H9 (cell line): ENCODE measurements at regions not wholly inside any gene's neighbourhood (a gene's known extent, or its start where the extent isn't known, plus 50 kb on each side); places are given as distances from the start of the nearest gene placed in this dataset.

Experiments used
- DNase-seq: peaks from one replicate; pipeline ENCODE4 v3.0.0-alpha.2; 2017
- H2AFZ ChIP-seq: one replicate; pipeline ENCODE4 v1.6.1; 2013; ENCODE audit warnings: mild to moderate bottlenecking, low read length, control low read depth, moderate library complexity
- H2AK5ac ChIP-seq: 2 replicates; pipeline ENCODE4 v1.6.1; 2013; ENCODE audit warnings: low read length, control low read depth, mixed read lengths; ENCODE audit not compliant: insufficient read length
- H2BK120ac ChIP-seq: one replicate; pipeline ENCODE4 v1.6.1; 2013; ENCODE audit warnings: low read depth, mild to moderate bottlenecking, low read length, control low read depth, inconsistent platforms; ENCODE audit not compliant: poor library complexity, severe bottlenecking
- H2BK12ac ChIP-seq: 2 replicates; pipeline ENCODE4 v1.6.1; 2013; ENCODE audit warnings: low read length, control low read depth, mixed read lengths, low read depth; ENCODE audit not compliant: insufficient read length
- H2BK15ac ChIP-seq: 2 replicates; pipeline ENCODE4 v1.6.1; 2013; ENCODE audit warnings: low read depth, low read length, control low read depth
- H2BK20ac ChIP-seq: one replicate; pipeline ENCODE4 v1.6.1; 2013; ENCODE audit warnings: low read depth, mild to moderate bottlenecking, low read length, control low read depth, inconsistent platforms; ENCODE audit not compliant: poor library complexity, severe bottlenecking
- H2BK5ac ChIP-seq: 2 replicates; pipeline ENCODE4 v1.6.1; 2013; ENCODE audit warnings: low read length, control low read depth, mixed read lengths; ENCODE audit not compliant: insufficient read length
- H3K14ac ChIP-seq: 2 replicates; pipeline ENCODE4 v1.6.1; 2013; ENCODE audit warnings: low read length, control low read depth; ENCODE audit not compliant: insufficient read depth
- H3K18ac ChIP-seq: 2 replicates; pipeline ENCODE4 v1.6.1; 2013; ENCODE audit warnings: low read depth, mild to moderate bottlenecking, mixed read lengths, low read length, control low read depth; ENCODE audit not compliant: insufficient read length
- H3K23ac ChIP-seq: 2 replicates; pipeline ENCODE4 v1.6.1; 2013; ENCODE audit warnings: low read length, control low read depth, mixed read lengths, low read depth; ENCODE audit not compliant: insufficient read length
- H3K23me2 ChIP-seq: 2 replicates; pipeline ENCODE4 v1.6.1; 2013; ENCODE audit warnings: low read depth, mild to moderate bottlenecking, mixed read lengths, low read length, control low read depth; ENCODE audit not compliant: insufficient read length, poor library complexity, severe bottlenecking
- H3K27ac ChIP-seq: 2 replicates; pipeline ENCODE4 v1.5.1; 2013; ENCODE audit warnings: low read length, control low read depth, mixed read lengths, low read depth; ENCODE audit not compliant: insufficient read length
- H3K27me3 ChIP-seq: 2 replicates; pipeline ENCODE4 v1.6.1; 2013; ENCODE audit warnings: low read length, control low read depth, inconsistent platforms; ENCODE audit not compliant: insufficient read depth
- H3K4ac ChIP-seq: 2 replicates; pipeline ENCODE4 v1.6.1; 2013; ENCODE audit warnings: low read depth, mild to moderate bottlenecking, control low read depth, inconsistent platforms, low read length, moderate library complexity
- H3K4me1 ChIP-seq: 2 replicates; pipeline ENCODE4 v1.6.1; 2013; ENCODE audit warnings: low read length, control low read depth, inconsistent platforms; ENCODE audit not compliant: insufficient read depth
- H3K4me2 ChIP-seq: 2 replicates; pipeline ENCODE4 v1.6.1; 2013; ENCODE audit warnings: low read length, control low read depth, mixed read lengths; ENCODE audit not compliant: insufficient read length, insufficient read depth
- H3K56ac ChIP-seq: 2 replicates; pipeline ENCODE4 v1.6.1; 2013; ENCODE audit warnings: low read depth, mild to moderate bottlenecking, mixed read lengths, low read length, control low read depth; ENCODE audit not compliant: insufficient read length
- H3K79me1 ChIP-seq: 2 replicates; pipeline ENCODE4 v1.6.1; 2013; ENCODE audit warnings: low read depth, mild to moderate bottlenecking, moderate library complexity, low read length, control low read depth, inconsistent platforms; ENCODE audit not compliant: insufficient read depth, poor library complexity, severe bottlenecking
- H3K79me2 ChIP-seq: 2 replicates; pipeline ENCODE4 v1.6.1; 2013; ENCODE audit warnings: low read length, control low read depth, inconsistent platforms; ENCODE audit not compliant: insufficient read depth
- H3K9ac ChIP-seq: 2 replicates; pipeline ENCODE4 v1.6.1; 2013; ENCODE audit warnings: low read length, control low read depth, mixed read lengths; ENCODE audit not compliant: insufficient read length; ENCODE audit errors: extremely low read depth
- H3K9me3 ChIP-seq: one replicate; pipeline ENCODE4 v1.6.1; 2013; ENCODE audit warnings: low read depth, low read length, inconsistent platforms; ENCODE audit not compliant: control insufficient read depth
- H3T11ph ChIP-seq: one replicate; pipeline ENCODE4 v1.6.1; 2013; ENCODE audit warnings: mild to moderate bottlenecking, low read length, control low read depth, inconsistent platforms
- H4K20me1 ChIP-seq: one replicate; pipeline ENCODE4 v1.6.1; 2013; ENCODE audit not compliant: control insufficient read depth, insufficient read length, insufficient read depth
- H4K5ac ChIP-seq: 2 replicates; pipeline ENCODE4 v1.6.1; 2013; ENCODE audit warnings: low read depth, mild to moderate bottlenecking, mixed read lengths, low read length, control low read depth; ENCODE audit not compliant: insufficient read length
- H4K8ac ChIP-seq: replicated peaks from 2 replicates; pipeline ENCODE4 v1.6.1; 2013; ENCODE audit warnings: low read length, control low read depth, mixed read lengths, low read depth; ENCODE audit not compliant: insufficient read length
- H4K91ac ChIP-seq: 2 replicates; pipeline ENCODE4 v1.6.1; 2013; ENCODE audit warnings: low read depth, mild to moderate bottlenecking, moderate library complexity, mixed read lengths, low read length, control low read depth; ENCODE audit not compliant: insufficient read length
- H3K27ac Mint-ChIP-seq, 3 experiments: 2 replicates in 2 of 3; 3 replicates in 1 of 3; pipeline ENCODE4 v1.8.0; 2020 to 2021; ENCODE audit warnings: mixed read lengths in 3 of 3, mild to moderate bottlenecking in 1 of 3, moderate library complexity in 1 of 3
- H3K27me3 Mint-ChIP-seq: 2 replicates; pipeline ENCODE4 v1.8.0; 2021; ENCODE audit warnings: low read depth, mild to moderate bottlenecking, moderate library complexity, mixed read lengths
- H3K36me3 Mint-ChIP-seq, 3 experiments: 2 replicates in 2 of 3; 3 replicates in 1 of 3; pipeline ENCODE4 v1.8.0; 2020 to 2021; ENCODE audit warnings: low read depth in 3 of 3, mixed read lengths in 3 of 3; ENCODE audit not compliant: insufficient read depth in 1 of 3
- H3K4me1 Mint-ChIP-seq, 2 experiments: 2 replicates each; pipeline ENCODE4 v1.8.0; 2020; ENCODE audit warnings: mixed read lengths in 2 of 2
- H3K4me3 Mint-ChIP-seq, 2 experiments: 2 replicates in 1 of 2; 3 replicates in 1 of 2; pipeline ENCODE4 v1.8.0; 2020 to 2021; ENCODE audit warnings: mild to moderate bottlenecking in 2 of 2, mixed read lengths in 2 of 2, moderate library complexity in 1 of 2
- H3K9me3 Mint-ChIP-seq, 2 experiments: 2 replicates in 1 of 2; 3 replicates in 1 of 2; pipeline ENCODE4 v1.8.0; 2020; ENCODE audit warnings: mild to moderate bottlenecking in 2 of 2, mixed read lengths in 2 of 2, moderate library complexity in 1 of 2
- WGBS: extraction: QIAGEN DNeasy Blood & Tissue Kit; methylation state at CpG from one replicate; pipeline ENCODE4 v1.1.7; 2013; ENCODE audit warnings: missing lambda C conversion rate, low lambda C conversion rate, mixed read lengths; ENCODE audit not compliant: insufficient read length; ENCODE audit errors: extremely low coverage; 5-methylcytosine and 5-hydroxymethylcytosine counted together
- TF ChIP-seq, protein P1 (sequence below): fragments of 200-600 bp; sonication (generic); conservative IDR thresholded peaks from 3 replicates; pipeline ENCODE4 v1.8.0; 2021; ENCODE audit warnings: antibody characterized with exemption, mild to moderate bottlenecking

DNA sequence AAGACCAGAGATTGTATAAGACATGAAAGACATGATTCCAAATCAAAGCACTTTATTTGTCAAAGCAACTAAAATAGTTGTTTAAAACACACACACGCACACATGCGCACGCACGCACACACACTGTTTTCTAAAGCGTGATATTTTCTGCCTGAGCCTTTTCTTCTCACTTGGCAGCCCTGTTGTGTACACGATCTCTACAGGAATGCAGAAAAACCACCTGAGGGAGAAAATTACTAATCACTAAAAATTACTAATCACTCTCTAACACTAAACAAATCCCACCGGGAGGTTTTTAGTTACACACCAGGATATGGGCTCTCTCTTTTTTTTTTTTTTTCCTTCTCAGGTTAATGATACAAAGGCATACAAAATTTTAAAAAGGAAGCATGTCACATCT lies 160.1 kb upstream of the ATP11B start:
- no peak overlapping the region for H2BK5ac ChIP-seq
- H3K79me1 ChIP-seq, result no peaks in the 10 kb centered on the region
- no CpG with 5 or more reads among the region's 7 CpGs for WGBS
- H3K36me3 Mint-ChIP-seq, result no peaks in the 10 kb centered on the region
- no peak overlapping the region for H3K23ac ChIP-seq
- H4K8ac ChIP-seq, result no peak overlapping the region
- no peak overlapping the region for H2BK15ac ChIP-seq
- no peaks in the 10 kb centered on the region for H3K9me3 Mint-ChIP-seq
- H3K14ac ChIP-seq, result no peak overlapping the region
- no peaks in the 10 kb centered on the region for H3K23me2 ChIP-seq
- H2AK5ac ChIP-seq, result no peak overlapping the region
- no peak overlapping the region for H2AFZ ChIP-seq
- no peak overlapping the region for H3K56ac ChIP-seq
- no peaks in the 10 kb centered on the region for H3K4me1 ChIP-seq
- no peak overlapping the region for H3K18ac ChIP-seq
- H4K20me1 ChIP-seq, result no peaks in the 10 kb centered on the region
- no peaks in the 10 kb centered on the region for H3K9me3 ChIP-seq
- H2BK12ac ChIP-seq, result no peak overlapping the region
- no peak for DNase-seq
- no peak overlapping the region for H2BK120ac ChIP-seq
- TF ChIP-seq, protein P1, sequence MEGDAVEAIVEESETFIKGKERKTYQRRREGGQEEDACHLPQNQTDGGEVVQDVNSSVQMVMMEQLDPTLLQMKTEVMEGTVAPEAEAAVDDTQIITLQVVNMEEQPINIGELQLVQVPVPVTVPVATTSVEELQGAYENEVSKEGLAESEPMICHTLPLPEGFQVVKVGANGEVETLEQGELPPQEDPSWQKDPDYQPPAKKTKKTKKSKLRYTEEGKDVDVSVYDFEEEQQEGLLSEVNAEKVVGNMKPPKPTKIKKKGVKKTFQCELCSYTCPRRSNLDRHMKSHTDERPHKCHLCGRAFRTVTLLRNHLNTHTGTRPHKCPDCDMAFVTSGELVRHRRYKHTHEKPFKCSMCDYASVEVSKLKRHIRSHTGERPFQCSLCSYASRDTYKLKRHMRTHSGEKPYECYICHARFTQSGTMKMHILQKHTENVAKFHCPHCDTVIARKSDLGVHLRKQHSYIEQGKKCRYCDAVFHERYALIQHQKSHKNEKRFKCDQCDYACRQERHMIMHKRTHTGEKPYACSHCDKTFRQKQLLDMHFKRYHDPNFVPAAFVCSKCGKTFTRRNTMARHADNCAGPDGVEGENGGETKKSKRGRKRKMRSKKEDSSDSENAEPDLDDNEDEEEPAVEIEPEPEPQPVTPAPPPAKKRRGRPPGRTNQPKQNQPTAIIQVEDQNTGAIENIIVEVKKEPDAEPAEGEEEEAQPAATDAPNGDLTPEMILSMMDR, result no peak
- no peak overlapping the region for H2BK20ac ChIP-seq
- no peak overlapping the region for H3K27ac ChIP-seq
- H3K27ac Mint-ChIP-seq, result no peak overlapping the region
- H3T11ph ChIP-seq, result no peak overlapping the region
- no peak overlapping the region for H3K9ac ChIP-seq
- H4K91ac ChIP-seq, result no peak overlapping the region
- H3K4ac ChIP-seq, result no peak overlapping the region
- H3K79me2 ChIP-seq, result no peaks in the 10 kb centered on the region
- no peaks in the 10 kb centered on the region; the same call in 1 of the 2 replicates for H3K27me3 Mint-ChIP-seq
- no peak overlapping the region for H4K5ac ChIP-seq
- H3K4me3 Mint-ChIP-seq, result no peak overlapping the region
- no peak overlapping the region for H3K4me2 ChIP-seq
- H3K4me1 Mint-ChIP-seq, result peaks cover 2 to 8% of the 10 kb centered on the region in 2 experiments; a peak in 2 of 4 replicates
- H3K27me3 ChIP-seq, result no peaks in the 10 kb centered on the region
